Trophoblast cell (in vitro differentiated cells and primary cell): ENCODE measurements at regions not wholly inside any gene's neighbourhood (a gene's known extent, or its start where the extent isn't known, plus 50 kb on each side); places are given as distances from the start of the nearest gene placed in this dataset.
A peak's percentile ranks its signal among the peaks of the same experiment; 100 is the strongest.
"Not testable (repeated sequence)": the region's sequence is repeated elsewhere in the genome, so short reads cannot be mapped to it uniquely, and the experiment has no call there.

Source experiments
- DNase-seq, 2 donors: peaks; one replicate each; pipeline ENCODE4 v3.0.0-alpha.2; 2016
- H2AFZ ChIP-seq: 2 replicates; pipeline ENCODE4 v1.6.1; 2013; ENCODE audit warnings: low read length, moderate library complexity, mild to moderate bottlenecking; ENCODE audit not compliant: insufficient read depth, poor library complexity
- H2AK5ac ChIP-seq: 2 replicates; pipeline ENCODE4 v1.6.1; 2013; ENCODE audit warnings: mild to moderate bottlenecking, low read length
- H2BK120ac ChIP-seq: 2 replicates; pipeline ENCODE4 v1.6.1; 2013; ENCODE audit warnings: low read length, mild to moderate bottlenecking, moderate library complexity; ENCODE audit not compliant: insufficient read depth, poor library complexity
- H2BK12ac ChIP-seq: 2 replicates; pipeline ENCODE4 v1.6.1; 2013; ENCODE audit warnings: mild to moderate bottlenecking, low read length, moderate library complexity
- H2BK5ac ChIP-seq: 2 replicates; pipeline ENCODE4 v1.6.1; 2013; ENCODE audit warnings: low read length, low read depth, moderate library complexity, mild to moderate bottlenecking; ENCODE audit not compliant: poor library complexity
- H3K14ac ChIP-seq: 2 replicates; pipeline ENCODE4 v1.6.1; 2013; ENCODE audit warnings: mild to moderate bottlenecking, low read length
- H3K18ac ChIP-seq: 2 replicates; pipeline ENCODE4 v1.6.1; 2013; ENCODE audit warnings: mild to moderate bottlenecking, low read length
- H3K23ac ChIP-seq: 2 replicates; pipeline ENCODE4 v1.6.1; 2013; ENCODE audit warnings: low read length
- H3K27ac ChIP-seq: 2 replicates; pipeline ENCODE4 v1.5.1; 2013; ENCODE audit warnings: low read depth, mild to moderate bottlenecking, inconsistent platforms, low read length, moderate library complexity
- H3K27me3 ChIP-seq: 2 replicates; pipeline ENCODE4 v1.6.1; 2013; ENCODE audit warnings: inconsistent platforms, mild to moderate bottlenecking, low read length, moderate library complexity; ENCODE audit not compliant: insufficient read depth
- H3K36me3 ChIP-seq, 2 experiments: 1 replicate in 1 of 2; 2 replicates in 1 of 2; pipeline ENCODE4 v1.6.1; 2013; ENCODE audit warnings: low read length in 2 of 2, mild to moderate bottlenecking in 2 of 2, moderate library complexity in 1 of 2; ENCODE audit not compliant: insufficient read depth in 2 of 2, control insufficient read depth in 1 of 2
- H3K4ac ChIP-seq: 2 replicates; pipeline ENCODE4 v1.6.1; 2013; ENCODE audit warnings: low read depth, mild to moderate bottlenecking, low read length, moderate library complexity
- H3K4me1 ChIP-seq, 2 experiments: 1 replicate in 1 of 2; 2 replicates in 1 of 2; pipeline ENCODE4 v1.6.1; 2013; ENCODE audit warnings: low read length in 2 of 2, mild to moderate bottlenecking in 2 of 2, moderate library complexity in 1 of 2; ENCODE audit not compliant: insufficient read depth in 2 of 2, control insufficient read depth in 1 of 2
- H3K4me2 ChIP-seq: 2 replicates; pipeline ENCODE4 v1.6.1; 2013; ENCODE audit warnings: inconsistent platforms, mild to moderate bottlenecking, low read length, moderate library complexity
- H3K4me3 ChIP-seq: 2 replicates; pipeline ENCODE4 v1.5.1; 2013; ENCODE audit warnings: mild to moderate bottlenecking, low read depth, low read length, inconsistent platforms
- H3K79me1 ChIP-seq: one replicate; pipeline ENCODE4 v1.6.1; 2013; ENCODE audit warnings: low read length
- H3K79me2 ChIP-seq: 2 replicates; pipeline ENCODE4 v1.6.1; 2013; ENCODE audit warnings: low read length, mild to moderate bottlenecking; ENCODE audit not compliant: control insufficient read depth, insufficient read depth, poor library complexity
- H3K9ac ChIP-seq: 2 replicates; pipeline ENCODE4 v1.6.1; 2013; ENCODE audit warnings: mild to moderate bottlenecking, low read length
- H3K9me3 ChIP-seq: 2 replicates; pipeline ENCODE4 v1.6.1; 2013; ENCODE audit warnings: low read depth, mild to moderate bottlenecking, control low read depth, inconsistent platforms, low read length; ENCODE audit not compliant: insufficient read depth
- H4K12ac ChIP-seq: 2 replicates; pipeline ENCODE4 v1.6.1; 2013; ENCODE audit warnings: low read depth, mild to moderate bottlenecking, low read length, moderate library complexity
- H4K8ac ChIP-seq: 2 replicates; pipeline ENCODE4 v1.6.1; 2013; ENCODE audit warnings: low read depth, mild to moderate bottlenecking, low read length, moderate library complexity
- H4K91ac ChIP-seq: one replicate; pipeline ENCODE4 v1.6.1; 2013; ENCODE audit warnings: low read depth, mild to moderate bottlenecking, low read length, moderate library complexity
- WGBS: extraction: QIAGEN DNeasy Blood & Tissue Kit; methylation state at CpG from one replicate; pipeline ENCODE4 v1.1.7; 2013; ENCODE audit warnings: missing lambda C conversion rate; ENCODE audit not compliant: insufficient read length, insufficient coverage; ENCODE audit errors: extremely low coverage; 5-methylcytosine and 5-hydroxymethylcytosine counted together

DNA sequence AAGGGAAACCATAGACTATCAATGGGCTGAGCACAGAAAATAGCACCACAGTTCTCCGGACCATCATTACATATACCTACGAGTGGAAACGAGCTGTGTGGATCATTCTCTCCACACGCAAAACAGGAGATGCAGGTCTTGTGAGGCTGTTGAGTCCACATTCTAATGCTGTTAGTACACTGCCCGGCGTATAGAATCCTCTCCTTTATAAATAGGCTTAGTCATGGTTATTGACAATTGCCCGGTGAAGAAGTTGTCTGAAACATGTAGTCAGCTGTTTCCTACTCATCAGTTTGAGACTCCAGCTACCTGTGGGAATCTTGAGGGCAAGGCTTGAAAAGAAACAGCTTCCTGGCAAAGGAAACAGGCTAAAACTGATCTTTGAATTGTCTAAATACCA, 602.0 kb upstream of the EDIL3 start:
- no peak for DNase-seq
- no peaks in the 10 kb centered on the region for H3K79me2 ChIP-seq
- no peak overlapping the region for H4K8ac ChIP-seq
- H3K14ac ChIP-seq: no peak overlapping the region
- no peaks in the 10 kb centered on the region for H3K4me1 ChIP-seq
- H4K12ac ChIP-seq: no peak overlapping the region
- no peak overlapping the region for H2AK5ac ChIP-seq
- no peak overlapping the region for H2BK5ac ChIP-seq
- H3K9me3 ChIP-seq: no peaks in the 10 kb centered on the region
- no peaks in the 10 kb centered on the region for H3K79me1 ChIP-seq
- H3K36me3 ChIP-seq: no peaks in the 10 kb centered on the region
- H3K4me3 ChIP-seq: no peak overlapping the region
- H3K23ac ChIP-seq: no peak overlapping the region
- H3K18ac ChIP-seq: no peak overlapping the region
- H2BK120ac ChIP-seq: no peak overlapping the region
- H3K4ac ChIP-seq: no peak overlapping the region
- H2AFZ ChIP-seq: no peak overlapping the region
- H3K9ac ChIP-seq: no peak overlapping the region
- H2BK12ac ChIP-seq: no peak overlapping the region
- H4K91ac ChIP-seq: no peak overlapping the region
- WGBS: no CpG with 5 or more reads among the region's 7 CpGs
- H3K27me3 ChIP-seq: no peaks in the 10 kb centered on the region
- H3K4me2 ChIP-seq: no peak overlapping the region
- no peak overlapping the region for H3K27ac ChIP-seq

DNA sequence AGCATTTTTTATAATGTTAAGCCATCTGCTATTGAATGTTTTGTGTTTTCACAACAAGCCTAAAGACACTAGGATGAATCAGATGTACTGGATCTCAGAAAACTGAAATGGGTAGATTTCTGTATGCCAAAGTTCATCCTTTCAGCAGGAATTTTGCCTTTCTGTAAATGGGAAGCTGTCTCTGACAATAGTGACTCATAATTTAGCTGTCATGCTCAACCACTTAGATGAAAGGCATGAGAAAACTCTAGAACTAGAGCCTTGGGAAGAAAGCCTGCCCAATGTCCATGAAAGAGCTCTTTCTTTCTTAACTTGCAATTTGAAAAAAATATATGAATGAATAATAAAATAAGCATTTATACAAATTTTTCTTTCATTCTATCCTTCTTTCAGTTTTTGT, 616.0 kb upstream of the EDIL3 start:
- H3K23ac ChIP-seq: no peak overlapping the region
- H3K4ac ChIP-seq: no peak overlapping the region
- H2BK5ac ChIP-seq: no peak overlapping the region
- no peaks in the 10 kb centered on the region for H3K36me3 ChIP-seq
- H3K9ac ChIP-seq: no peak overlapping the region
- DNase-seq: peak in 1 of 2 donors; percentile 1
- H3K27ac ChIP-seq: no peak overlapping the region
- no peaks in the 10 kb centered on the region for H3K79me1 ChIP-seq
- H4K91ac ChIP-seq: no peak overlapping the region
- H2BK12ac ChIP-seq: no peak overlapping the region
- H3K27me3 ChIP-seq: no peaks in the 10 kb centered on the region
- no peaks in the 10 kb centered on the region for H3K9me3 ChIP-seq
- no peak overlapping the region for H2AFZ ChIP-seq
- H3K14ac ChIP-seq: no peak overlapping the region
- H4K8ac ChIP-seq: no peak overlapping the region
- no peak overlapping the region for H2AK5ac ChIP-seq
- no peak overlapping the region for H3K4me3 ChIP-seq
- H2BK120ac ChIP-seq: no peak overlapping the region
- H3K4me1 ChIP-seq: no peaks in the 10 kb centered on the region
- H4K12ac ChIP-seq: no peak overlapping the region
- no peaks in the 10 kb centered on the region for H3K79me2 ChIP-seq
- H3K4me2 ChIP-seq: no peak overlapping the region
- no peak overlapping the region for H3K18ac ChIP-seq

DNA sequence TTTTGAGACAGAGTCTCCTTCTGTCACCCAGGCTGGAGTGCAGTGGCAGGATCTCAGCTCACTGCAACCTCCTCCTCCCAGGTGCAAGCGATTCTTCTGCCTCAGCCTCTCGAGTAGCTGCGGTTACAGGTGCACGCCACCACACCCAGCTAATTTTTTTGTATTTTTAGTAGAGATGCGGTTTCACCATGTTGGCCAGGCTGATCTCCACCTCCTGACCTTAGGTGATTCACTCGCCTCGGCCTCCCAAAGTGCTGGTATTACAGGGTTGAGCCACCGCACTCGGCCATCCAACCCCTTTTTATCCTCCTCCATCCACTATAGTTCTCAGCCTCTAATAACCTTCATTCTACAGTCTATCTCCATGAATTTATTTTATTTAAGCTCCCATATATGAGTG, 617.3 kb upstream of the EDIL3 start:
- not testable (repeated sequence) for H3K9me3 ChIP-seq, H3K36me3 ChIP-seq, H3K9ac ChIP-seq, H4K91ac ChIP-seq, H2BK12ac ChIP-seq, H2BK5ac ChIP-seq, H4K12ac ChIP-seq, H3K27ac ChIP-seq, H3K79me1 ChIP-seq, H2AK5ac ChIP-seq, DNase-seq, H3K4me3 ChIP-seq, H3K23ac ChIP-seq, H3K18ac ChIP-seq, H2BK120ac ChIP-seq, H4K8ac ChIP-seq, H3K4me1 ChIP-seq, H3K79me2 ChIP-seq, H3K27me3 ChIP-seq, H3K14ac ChIP-seq, H3K4ac ChIP-seq, H3K4me2 ChIP-seq, H2AFZ ChIP-seq
- no CpG with 5 or more reads among the region's 9 CpGs for WGBS

DNA sequence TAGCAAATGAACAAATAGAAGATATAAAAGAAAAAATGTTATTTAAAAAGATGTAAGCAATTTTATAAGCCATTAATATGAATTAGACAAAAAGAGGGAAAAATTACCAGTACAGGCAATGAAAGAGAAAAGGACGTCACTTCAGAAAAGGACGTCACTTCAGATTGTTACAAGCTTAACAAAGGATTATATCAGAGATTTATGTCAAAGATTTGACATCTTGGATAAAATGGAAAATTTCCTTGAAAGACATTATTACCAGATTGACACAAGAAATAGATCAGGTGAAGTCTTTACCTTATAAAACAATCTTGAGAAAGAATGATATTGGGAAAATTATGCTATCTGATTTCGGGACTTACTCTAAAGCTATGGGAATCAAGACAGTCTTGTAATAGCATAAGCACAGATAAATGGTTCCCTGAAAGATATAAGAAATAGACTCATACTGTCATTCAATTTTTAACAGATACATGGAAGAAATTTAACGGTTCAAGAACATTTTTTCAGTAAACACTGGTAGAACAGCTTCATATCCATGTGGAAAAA, 625.4 kb upstream of the EDIL3 start:
- Histone ChIP-seq H3K4me3 (no peak overlapping the region), H3K9me3 (no peaks in the 10 kb centered on the region), H3K79me2 (no peaks in the 10 kb centered on the region), H3K4me2 (no peak overlapping the region), H2BK5ac (no peak overlapping the region), H3K27ac (no peak overlapping the region), H3K27me3 (no peaks in the 10 kb centered on the region), H3K18ac (no peak overlapping the region), H2AK5ac (no peak overlapping the region), H3K36me3 (no peaks in the 10 kb centered on the region), H4K91ac (no peak overlapping the region), H2BK12ac (no peak overlapping the region), H4K8ac (no peak overlapping the region), H4K12ac (no peak overlapping the region), H3K14ac (no peak overlapping the region), H3K4me1 (no peaks in the 10 kb centered on the region), H2BK120ac (no peak overlapping the region), H3K79me1 (no peaks in the 10 kb centered on the region), H3K9ac (no peak overlapping the region), H3K23ac (no peak overlapping the region), H3K4ac (no peak overlapping the region), H2AFZ (no peak overlapping the region)
- no CpG with 5 or more reads among the region's 4 CpGs for WGBS
- no peak for DNase-seq
